CD4-positive, alpha-beta T cell treated with Interleukin-6 at 100 ng/mL for 8 hours (primary cell): ENCODE measurements at regions not wholly inside any gene's neighbourhood (a gene's known extent, or its start where the extent isn't known, plus 50 kb on each side); places are given as distances from the start of the nearest gene placed in this dataset.
"Not testable (repeated sequence)": the region's sequence is repeated elsewhere in the genome, so short reads cannot be mapped to it uniquely, and the experiment has no call there.

ENCODE experiments used
- DNase-seq: peaks from one replicate; pipeline ENCODE4 v3.0.0-alpha.2; 2020; ENCODE audit warnings: mixed read lengths, low spot score

GRCh38 chr6:140669321-140669720 is 1294.9 kb upstream of the CITED2 start:
- no peak for DNase-seq

- DNase-seq = no peak
Measured at GRCh38 chr6:140663772-140664171, 1289.3 kb upstream of the CITED2 start.

DNA sequence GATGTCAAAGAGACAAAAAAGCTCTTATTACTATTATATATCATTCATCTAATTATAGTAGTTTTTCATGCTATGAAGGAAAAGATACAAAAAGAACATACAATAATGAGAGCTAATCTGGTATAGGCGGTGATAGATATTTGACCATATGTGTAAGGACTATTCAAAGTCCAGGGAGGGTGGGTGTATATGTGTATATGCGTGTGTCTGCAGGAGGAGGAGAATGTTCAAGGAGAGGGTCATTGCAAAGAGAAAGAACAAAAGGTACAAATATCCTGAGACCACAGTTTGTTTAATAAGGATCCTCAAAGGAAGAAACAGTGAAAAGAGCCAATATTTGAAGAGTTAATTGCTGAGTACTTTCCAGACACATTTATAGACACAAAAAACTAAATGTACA is 1288.6 kb upstream of the CITED2 start:
- no peak for DNase-seq

- no peak for DNase-seq
Measured at GRCh38 chr6:140661691-140662090, 1287.2 kb upstream of the CITED2 start.

DNA sequence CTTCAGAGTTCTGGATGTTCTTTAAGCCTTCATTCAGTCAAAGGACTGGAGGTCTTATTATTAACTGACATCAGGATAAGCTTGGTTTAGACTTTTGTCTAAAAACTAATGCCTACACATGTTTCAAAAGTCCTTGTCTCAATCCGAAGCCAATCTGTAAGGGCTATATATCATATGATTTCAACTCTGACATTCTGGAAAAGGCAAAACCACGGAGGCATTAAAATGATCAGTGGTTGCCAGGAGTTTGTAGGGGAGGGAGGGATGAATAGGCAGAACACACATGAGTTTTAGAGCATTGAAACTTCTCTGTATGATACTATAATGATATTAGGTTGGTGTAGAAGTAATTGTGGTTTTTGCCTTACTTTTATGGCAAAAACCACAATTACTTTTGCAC is 1285.8 kb upstream of the CITED2 start:
- no peak for DNase-seq

DNA sequence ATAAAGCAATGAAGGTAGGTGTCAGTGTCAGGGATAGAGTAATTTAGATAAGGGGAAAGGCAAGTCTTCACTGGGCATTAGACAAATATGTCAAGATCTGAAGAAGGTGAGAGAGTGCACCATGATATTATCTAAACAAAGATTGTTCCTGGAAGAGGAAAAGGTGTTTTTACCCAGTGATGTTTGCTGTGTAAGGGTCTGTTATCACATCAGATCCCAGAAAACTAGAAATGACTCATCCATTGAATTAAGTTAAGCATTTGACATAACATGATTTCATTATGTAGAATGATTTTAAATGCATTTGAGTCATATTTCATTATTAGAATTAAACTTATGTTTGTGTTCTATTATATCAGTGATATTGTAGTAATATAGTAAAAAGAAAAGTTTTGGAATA is 1279.5 kb upstream of the CITED2 start:
- no peak for DNase-seq

DNA sequence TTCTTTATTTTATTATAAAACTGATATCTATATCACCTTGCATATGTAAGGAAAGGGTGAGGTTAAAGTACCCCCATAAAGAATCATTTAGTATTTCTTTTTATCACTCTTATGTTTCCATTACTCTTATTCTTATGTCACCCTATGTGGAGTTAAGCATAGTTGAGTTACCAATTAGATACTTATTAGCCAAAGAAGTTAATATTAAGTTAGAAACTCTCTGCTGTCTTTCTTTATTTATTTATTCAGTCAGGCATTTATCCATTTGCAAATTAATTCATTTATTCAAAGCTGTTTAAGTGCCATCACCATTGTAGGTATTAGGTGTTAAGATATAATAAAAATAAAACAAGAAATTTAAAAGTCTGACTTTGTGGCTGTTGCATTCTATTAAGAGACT is 1279.1 kb upstream of the CITED2 start:
- DNase-seq = no peak

DNA sequence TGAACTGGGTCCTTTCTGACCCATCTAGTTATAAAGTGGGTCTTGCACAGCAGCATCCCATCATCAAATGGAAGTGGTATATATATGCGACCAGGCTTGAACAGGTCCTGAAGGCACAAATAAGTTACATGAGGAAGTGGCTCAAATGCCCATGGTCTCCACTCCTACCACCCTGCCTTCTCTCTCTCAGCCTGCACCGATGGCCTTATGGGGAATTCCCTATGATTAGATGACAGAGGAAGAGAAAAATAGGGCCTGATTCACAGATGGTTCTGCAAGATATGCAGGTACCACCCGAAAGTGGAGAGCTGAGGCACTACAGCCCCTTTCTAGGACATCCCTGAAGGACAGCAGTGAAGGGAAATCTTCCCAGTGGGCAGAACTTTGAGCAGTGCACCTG is 1275.1 kb upstream of the CITED2 start:
- not testable (repeated sequence) for DNase-seq

DNA sequence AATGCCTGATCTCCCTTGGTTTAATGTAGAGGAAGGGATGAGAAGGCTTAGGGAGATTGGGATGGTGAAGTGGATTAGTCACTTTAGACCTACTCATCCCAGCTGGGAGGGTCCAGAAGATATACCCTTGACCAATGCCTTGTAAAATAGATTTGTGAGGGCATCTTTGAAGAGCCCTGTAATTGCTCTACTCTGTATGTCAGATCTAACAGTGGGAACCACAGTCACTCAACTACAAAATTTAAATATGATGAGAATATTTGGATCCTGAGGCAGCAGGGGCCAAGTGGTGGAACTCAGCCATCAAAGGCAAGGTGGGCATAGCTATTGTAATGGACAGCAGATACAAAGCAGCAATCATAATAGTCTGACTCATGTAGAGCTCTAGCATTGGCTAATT is 1272.9 kb upstream of the CITED2 start:
- DNase-seq = not testable (repeated sequence)

DNA sequence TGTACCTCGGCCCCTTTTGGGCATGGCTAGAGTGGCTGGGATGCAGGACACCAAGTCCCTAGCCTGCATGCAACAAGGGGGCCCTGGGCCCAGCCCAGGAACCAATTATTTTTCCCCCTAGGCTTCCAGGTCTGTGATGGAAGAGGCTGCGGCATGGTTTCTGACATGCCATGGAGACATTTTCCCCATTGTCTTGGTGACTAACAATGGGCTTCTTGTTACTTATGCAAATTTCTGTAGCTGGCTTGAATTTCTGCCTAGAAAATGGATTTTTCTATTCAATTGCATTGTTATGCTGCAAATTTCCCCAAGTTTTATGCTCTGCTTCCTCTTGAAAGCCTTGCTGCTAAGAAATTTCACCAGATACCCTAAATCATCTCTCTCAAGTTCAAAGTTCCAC is 1269.6 kb upstream of the CITED2 start:
- DNase-seq = no peak

DNA sequence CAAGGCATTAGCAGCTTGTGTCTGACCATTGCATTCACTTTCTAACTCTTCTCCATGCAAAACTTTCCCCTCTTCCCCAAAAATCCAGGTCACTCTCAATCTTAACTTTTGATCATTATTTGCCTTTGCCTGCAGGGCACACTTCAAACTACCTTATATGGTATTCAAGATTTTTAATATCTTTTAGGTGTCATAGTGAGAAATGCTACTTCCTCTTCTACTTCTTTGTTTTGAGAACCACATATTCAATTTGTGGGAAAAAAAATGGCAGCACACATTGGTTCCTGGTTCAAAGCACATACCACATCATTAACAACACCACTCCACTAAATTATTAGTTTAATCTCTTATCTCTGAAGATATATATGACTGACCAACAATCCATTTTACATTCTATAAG is 1267.0 kb upstream of the CITED2 start:
- no peak for DNase-seq

DNA sequence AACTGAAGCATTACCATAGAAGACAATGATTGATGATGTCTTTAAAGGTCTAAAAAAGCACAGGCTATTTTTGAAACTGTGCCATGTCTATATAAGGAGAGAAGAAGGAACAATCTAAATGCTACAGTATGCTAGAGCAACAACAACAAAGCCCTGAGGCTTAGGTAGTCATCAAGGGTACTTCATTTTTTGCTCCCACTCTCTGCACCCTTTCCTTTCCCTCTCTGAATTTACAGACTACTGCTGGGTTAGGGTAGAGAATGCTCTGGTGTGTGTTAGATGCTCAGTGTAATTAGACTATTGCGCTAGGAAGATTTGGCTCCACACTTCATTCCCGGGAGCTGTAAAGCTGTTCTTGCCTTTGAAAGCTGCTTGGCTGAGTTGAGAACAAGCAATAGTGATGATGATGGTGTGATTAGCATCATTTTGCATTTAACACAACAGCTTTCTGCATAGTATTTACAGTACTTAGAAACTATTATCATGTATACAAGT is 1262.5 kb upstream of the CITED2 start:
- DNase-seq = no peak

DNA sequence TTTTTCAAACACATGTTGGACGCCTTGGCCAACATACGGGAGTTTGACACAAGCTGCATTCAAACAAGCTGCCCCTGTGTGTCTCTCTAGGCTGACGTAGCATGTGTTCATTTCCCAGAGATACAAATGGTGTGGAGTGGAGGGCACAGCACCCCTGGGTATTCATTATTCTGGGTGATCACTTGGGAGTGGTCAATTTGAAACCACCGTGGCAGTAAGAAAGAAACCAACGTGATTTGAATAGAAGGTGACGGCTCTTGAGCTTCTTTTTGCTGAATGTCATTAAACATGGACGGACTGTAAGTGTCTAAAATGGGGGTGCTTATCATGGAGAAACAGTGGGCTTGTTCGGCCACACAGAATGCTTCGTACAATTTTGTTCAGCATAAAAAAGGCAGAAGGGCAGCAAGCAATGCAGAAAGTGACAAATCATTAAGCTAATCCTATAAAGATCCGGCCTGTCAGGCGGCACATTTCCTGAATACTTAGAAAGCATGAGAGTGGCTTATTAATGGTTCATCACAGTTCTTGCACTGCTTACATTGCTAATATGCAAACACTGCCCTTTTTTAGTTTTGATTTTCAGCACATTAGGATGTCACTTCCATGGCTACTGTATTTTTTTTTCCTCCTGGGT is 1261.9 kb upstream of the CITED2 start:
- no peak for DNase-seq

DNA sequence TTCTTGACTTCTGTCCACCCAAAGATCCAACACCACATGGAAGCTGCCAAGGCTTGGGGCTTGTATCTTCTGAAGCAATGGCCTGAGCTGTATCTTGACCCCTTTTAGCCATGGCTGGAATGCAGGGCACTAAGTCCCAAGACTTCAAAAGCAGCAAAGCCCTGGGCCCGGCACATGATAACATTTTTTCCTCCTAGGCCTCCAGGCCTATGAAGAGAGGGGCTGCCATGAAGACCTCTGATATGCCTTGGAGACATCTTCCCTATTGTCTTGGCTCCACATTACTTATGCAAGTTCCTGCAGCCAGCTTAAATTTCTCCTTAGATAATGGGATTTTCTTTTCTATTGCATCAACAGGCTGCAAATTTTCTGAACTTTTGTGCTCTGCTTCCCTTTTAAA is 1252.6 kb upstream of the CITED2 start:
- DNase-seq = no peak

DNA sequence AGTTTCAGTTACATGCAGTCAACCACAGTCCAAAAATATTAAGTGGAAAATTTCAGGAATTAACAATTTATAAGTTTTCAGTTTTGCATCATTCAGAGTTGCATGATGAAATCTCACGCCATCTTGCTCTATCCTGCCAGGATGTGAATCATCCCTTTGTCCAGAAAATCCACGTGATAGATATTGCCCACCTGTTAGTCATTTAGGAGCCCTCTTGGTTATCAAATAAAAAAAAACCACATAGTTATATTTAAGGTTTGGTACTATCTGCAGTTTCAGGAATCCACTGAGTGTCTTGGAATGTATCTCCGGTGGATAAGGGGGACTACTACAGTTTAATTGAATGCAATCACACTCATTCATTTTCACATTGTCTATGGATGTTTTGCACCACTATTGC is 1249.0 kb upstream of the CITED2 start:
- DNase-seq = no peak

DNA sequence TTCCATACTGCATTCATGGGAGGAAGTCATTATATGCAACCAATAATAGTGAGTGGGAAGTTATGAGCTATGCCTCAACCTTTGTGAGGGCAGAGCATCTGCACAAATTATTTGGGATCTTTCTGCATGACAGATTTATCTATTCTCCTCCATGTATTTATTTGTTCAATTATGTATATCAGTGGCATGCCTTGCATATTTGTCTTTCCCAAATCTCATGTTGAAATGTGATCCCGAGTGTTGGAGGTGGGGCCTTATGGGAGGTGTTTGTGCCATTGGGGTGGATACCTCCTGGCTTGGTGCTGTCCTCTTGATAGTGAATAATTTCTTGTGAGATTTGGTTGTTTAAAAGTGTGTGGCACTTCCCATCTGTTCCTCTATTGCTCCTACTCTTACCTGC is 1246.0 kb upstream of the CITED2 start:
- no peak for DNase-seq

GRCh38 chr6:140609956-140610355 is 1235.5 kb upstream of the CITED2 start:
- no peak for DNase-seq

DNA sequence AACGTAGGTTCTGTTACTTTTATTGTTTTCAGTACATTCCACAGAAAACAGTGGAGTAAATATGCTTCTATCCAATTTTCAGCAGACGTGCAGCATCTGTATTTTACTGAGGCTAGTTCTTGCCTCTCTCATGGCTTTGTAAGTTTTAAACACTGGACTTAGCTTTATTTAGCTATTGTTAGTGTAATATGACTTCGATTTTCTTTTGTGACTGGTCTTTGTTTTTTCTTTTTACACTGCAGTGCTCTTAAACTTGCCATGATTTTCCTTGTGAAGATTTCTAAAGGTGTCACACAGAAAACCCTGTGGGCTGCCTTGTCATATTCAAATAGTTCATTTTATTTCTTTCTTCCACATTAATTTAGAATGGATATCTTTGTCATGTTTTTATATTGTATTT is 1234.9 kb upstream of the CITED2 start:
- no peak for DNase-seq

- DNase-seq = no peak
Measured at GRCh38 chr6:140604786-140605185, 1230.3 kb upstream of the CITED2 start.

GRCh38 chr6:140602431-140603248 is 1228.2 kb upstream of the CITED2 start:
- no peak for DNase-seq

- DNase-seq = no peak
Measured at GRCh38 chr6:140601021-140601808, 1226.8 kb upstream of the CITED2 start.

DNA sequence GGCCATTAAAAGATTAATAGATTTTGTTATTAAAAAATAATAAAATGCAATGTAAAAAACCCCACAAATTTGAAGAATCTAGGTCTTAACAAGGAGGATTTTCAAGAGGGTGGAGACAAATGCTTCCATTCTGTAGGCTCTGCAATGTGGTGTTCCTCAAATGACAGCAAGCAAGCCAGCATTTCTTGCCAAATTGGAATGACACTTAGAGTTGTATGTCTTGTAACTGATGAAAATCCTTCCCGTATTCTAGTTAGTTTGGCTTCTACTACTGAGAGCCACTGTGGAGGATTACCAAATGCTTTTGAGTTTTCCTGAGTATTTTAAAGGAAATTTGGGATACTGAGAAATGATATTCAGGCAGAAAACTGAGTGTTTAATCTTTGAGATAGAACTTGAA is 1225.5 kb upstream of the CITED2 start:
- no peak for DNase-seq

DNA sequence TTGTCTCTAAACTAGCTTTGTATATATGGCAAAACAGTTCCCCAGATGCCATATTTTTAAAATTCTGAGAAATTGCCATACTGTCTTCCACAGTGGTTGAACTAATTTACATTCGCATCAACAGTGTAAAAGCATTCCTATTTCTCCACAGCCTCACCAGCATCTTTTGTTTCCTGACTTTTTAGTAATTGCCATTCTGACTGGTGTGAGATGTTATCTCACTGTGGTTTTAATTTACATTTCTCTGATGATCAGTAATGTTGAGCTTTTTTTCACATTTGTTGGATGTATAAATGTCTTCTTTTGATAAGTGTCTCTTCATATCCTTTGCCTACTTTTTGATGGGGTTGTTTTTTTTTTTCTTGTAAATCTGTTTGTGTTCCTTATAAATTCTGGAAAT is 1222.7 kb upstream of the CITED2 start:
- DNase-seq = no peak
